A549 (cell line): ENCODE measurements at regions not wholly inside any gene's neighbourhood (a gene's known extent, or its start where the extent isn't known, plus 50 kb on each side); places are given as distances from the start of the nearest gene placed in this dataset.

ENCODE experiments used
- CTCF ChIP-seq: fragments of >200 bp; sonication (Bioruptor Twin); formaldehyde crosslinking; IDR thresholded peaks from 3 replicates; pipeline ENCODE4 v1.5.1; 2016
- JUN ChIP-seq, 2 experiments: fragments of >200 bp; sonication (Bioruptor Twin); formaldehyde crosslinking; IDR thresholded peaks; 2 replicates in 1 of 2; 3 replicates in 1 of 2; pipeline ENCODE4 v1.6.1; 2016 to 2017
- POLR2A ChIP-seq: IDR thresholded peaks from 2 replicates; pipeline ENCODE4 v1.6.1; 2012; ENCODE audit warnings: mild to moderate bottlenecking, low read length

GRCh38 chr12:60522684-60523400 is 927.0 kb downstream of the SLC16A7 start:
- no peak for TF ChIP-seq JUN (IDR thresholded peaks at IDR 0.05)
- no peak for TF ChIP-seq POLR2A
- no peak for TF ChIP-seq CTCF
